Pancreas (tissue), 10 donors: ENCODE measurements at regions not wholly inside any gene's neighbourhood (a gene's known extent, or its start where the extent isn't known, plus 50 kb on each side); places are given as distances from the start of the nearest gene placed in this dataset.

Experiments
- ATAC-seq, 4 donors: fragments of 200-7000 bp; cut with Tn5 transposase; one replicate each; pipeline versions ENCODE4 v1.8.0 to v1.9.1; 2020; ENCODE audit warnings: mild to moderate bottlenecking in 4 of 4, moderate library complexity in 4 of 4
- DNase-seq, 6 donors: peaks; one replicate each; pipeline ENCODE4 v3.0.0-alpha.2; 2020
- FAIRE-seq: peaks from 2 replicates; lab custom pipeline; 2012; peaks lifted over from hg19 to GRCh38; lab: Jason Lieb, UNC
- H3K27ac ChIP-seq, 4 donors: fragments of 200-600 bp; sonication (generic); 1 replicate in 3 of 4; 2 replicates in 1 of 4; pipeline versions ENCODE4 v1.5.0 to v1.8.0; 2020
- H3K27me3 ChIP-seq, 4 donors: fragments of 200-600 bp; one replicate each; pipeline ENCODE4 v1.8.0; 2021
- H3K36me3 ChIP-seq, 3 donors: fragments of 200-600 bp; sonication (generic) in 1 of 3; one replicate each; pipeline versions ENCODE4 v1.5.0 to v1.8.0; 2020 to 2021
- H3K4me1 ChIP-seq, 3 donors: fragments of 200-600 bp; one replicate each; pipeline ENCODE4 v1.8.0; 2021
- H3K4me3 ChIP-seq, 4 donors: fragments of 200-600 bp; sonication (generic) in 2 of 4; one replicate each; pipeline versions ENCODE4 v1.5.0 to v1.8.0; 2020 to 2021
- H3K9me3 ChIP-seq, 4 donors: fragments of 200-600 bp; one replicate each; pipeline ENCODE4 v1.8.0; 2021
- CTCF ChIP-seq, 4 donors: fragments of 200-600 bp; sonication (generic) in 3 of 4; IDR thresholded peaks; one replicate each; pipeline versions ENCODE4 v1.5.0 to v1.8.0; 2021; ENCODE audit warnings: antibody characterized with exemption in 4 of 4
- WGBS, 2 donors: extraction: QIAGEN DNeasy Blood & Tissue Kit; methylation state at CpG; one replicate each; pipeline ENCODE4 v1.1.7; 2013; 5-methylcytosine and 5-hydroxymethylcytosine counted together
- intact Hi-C, 3 donors: fragments of 100-400 bp; cut with DNase I; formaldehyde crosslinking; loops; one replicate each; pipeline versions ENCODE4 v1.11.1 to v1.14.2; 2022
- donor health status: healthy with polysubstance abuse.
- donor health status: DM: no; HTN: no; CAD: no; lungs with moderate emphysema.
- donor health status: DM: no; HTN: no; CAD: no.
- donor health status: control.
- donor health status: control.
- donor health status: Bipolar disorder and iron deficiency.
- donor health status: DM: yes; HTN: yes; CAD: no.
- donor health status: DM: no; HTN: no; CAD: no.
- donor health status: DM: no; HTN: no; CAD: no.
- donor health status: DM: yes; HTN: yes; CAD: no.

GRCh38 chr14:95410838-95411237 is 91.1 kb upstream of the CLMN start:
- Histone ChIP-seq H3K27me3 (no peaks in the 10 kb centered on the region), H3K36me3 (no peaks in the 10 kb centered on the region), H3K9me3 (no peaks in the 10 kb centered on the region), H3K4me1 (no peaks in the 10 kb centered on the region), H3K4me3 (no peak overlapping the region), H3K27ac (no peak overlapping the region)
- DNase-seq (no peak), FAIRE-seq (no peak), ATAC-seq (no peak)
- intact Hi-C loops, result no loop called here
- no peak for TF ChIP-seq CTCF (IDR thresholded peaks at IDR 0.05)
- WGBS, 2 donors, result 50 to 74% methylated on average over 2 of the region's 2 CpGs

GRCh38 chr14:95409477-95410272 is 90.0 kb upstream of the CLMN start:
- Histone ChIP-seq H3K4me3 (no peak overlapping the region), H3K27me3 (no peaks in the 10 kb centered on the region), H3K36me3 (no peaks in the 10 kb centered on the region), H3K27ac (no peak overlapping the region), H3K4me1 (no peaks in the 10 kb centered on the region), H3K9me3 (no peaks in the 10 kb centered on the region)
- no peak for TF ChIP-seq CTCF (IDR thresholded peaks at IDR 0.05)
- intact Hi-C loops, result no loop called here
- 59 to 63% methylated on average over 12 of the region's 12 CpGs for WGBS, 2 donors
- no peak for ATAC-seq
- DNase-seq, result no peak
- FAIRE-seq, result no peak

GRCh38 chr14:95408731-95409476 is 89.2 kb upstream of the CLMN start:
- no peak for FAIRE-seq
- intact Hi-C loops, result no loop called here
- no peak overlapping the region for H3K4me3 ChIP-seq
- H3K4me1 ChIP-seq, result no peaks in the 10 kb centered on the region
- ATAC-seq, result no peak
- H3K36me3 ChIP-seq, result no peaks in the 10 kb centered on the region
- WGBS, 2 donors, result 82 to 88% methylated on average over 15 to 17 of the region's 17 CpGs
- no peak for TF ChIP-seq CTCF (IDR thresholded peaks at IDR 0.05)
- no peak overlapping the region for H3K27ac ChIP-seq
- H3K27me3 ChIP-seq, result no peaks in the 10 kb centered on the region
- DNase-seq, result no peak
- H3K9me3 ChIP-seq, result no peaks in the 10 kb centered on the region

GRCh38 chr14:95407354-95407753 is 87.6 kb upstream of the CLMN start:
- DNase-seq (no peak), FAIRE-seq (no peak), ATAC-seq (no peak)
- WGBS, 2 donors, result 65 to 68% methylated on average over 8 of the region's 8 CpGs
- no peak for TF ChIP-seq CTCF (IDR thresholded peaks at IDR 0.05)
- no peaks in the 10 kb centered on the region for H3K36me3 ChIP-seq
- no peak overlapping the region for H3K27ac ChIP-seq
- intact Hi-C loops, result no loop called here
- no peaks in the 10 kb centered on the region for H3K9me3 ChIP-seq
- no peak overlapping the region for H3K4me3 ChIP-seq
- no peaks in the 10 kb centered on the region for H3K27me3 ChIP-seq
- H3K4me1 ChIP-seq, result no peaks in the 10 kb centered on the region
